HG02981 (cell line): ENCODE measurements at regions not wholly inside any gene's neighbourhood (a gene's known extent, or its start where the extent isn't known, plus 50 kb on each side); places are given as distances from the start of the nearest gene placed in this dataset.

Source experiments
- ATAC-seq: cut with Tn5 transposase; IDR thresholded peaks from one replicate; pipeline ENCODE4 v1.9.1; 2021; ENCODE audit warnings: mild to moderate bottlenecking, moderate library complexity; ENCODE audit not compliant: unreplicated experiment

- ATAC-seq = no peak
These were observed 346.2 kb downstream of the FOXL1 start for GRCh38 chr16:86924537-86924936.

GRCh38 chr16:86925067-86925791 lies 346.9 kb downstream of the FOXL1 start:
- ATAC-seq = no peak

- no peak for ATAC-seq
These were observed 348.1 kb downstream of the FOXL1 start for GRCh38 chr16:86926181-86927094.

GRCh38 chr16:86927699-86928098 lies 349.4 kb downstream of the FOXL1 start:
- no peak for ATAC-seq

- ATAC-seq = no peak
These were observed 350.2 kb downstream of the FOXL1 start for GRCh38 chr16:86928523-86929011.

- ATAC-seq = no peak
These were observed 350.9 kb downstream of the FOXL1 start for GRCh38 chr16:86929057-86929871.

- ATAC-seq = no peak
These were observed 351.7 kb downstream of the FOXL1 start for GRCh38 chr16:86930001-86930400.

- ATAC-seq = no peak
These were observed 352.5 kb downstream of the FOXL1 start for GRCh38 chr16:86930663-86931373.

GRCh38 chr16:86931410-86931941 lies 353.1 kb downstream of the FOXL1 start:
- ATAC-seq = no peak

- ATAC-seq = no peak
These were observed 354.0 kb downstream of the FOXL1 start for GRCh38 chr16:86932130-86932982.

- no peak for ATAC-seq
These were observed 356.4 kb downstream of the FOXL1 start for GRCh38 chr16:86934581-86935375.

GRCh38 chr16:86939609-86940008 lies 361.3 kb downstream of the FOXL1 start:
- ATAC-seq = no peak

- ATAC-seq = no peak
These were observed 363.4 kb downstream of the FOXL1 start for GRCh38 chr16:86941731-86942130.

- no peak for ATAC-seq
These were observed 364.1 kb downstream of the FOXL1 start for GRCh38 chr16:86942151-86943051.

GRCh38 chr16:86945166-86945900 lies 367.0 kb downstream of the FOXL1 start:
- no peak for ATAC-seq

GRCh38 chr16:86946396-86946795 lies 368.0 kb downstream of the FOXL1 start:
- ATAC-seq = no peak

GRCh38 chr16:86946981-86947380 lies 368.6 kb downstream of the FOXL1 start:
- ATAC-seq = no peak
